HepG2 (cell line): ENCODE measurements at regions not wholly inside any gene's neighbourhood (a gene's known extent, or its start where the extent isn't known, plus 50 kb on each side); places are given as distances from the start of the nearest gene placed in this dataset.
A peak's percentile ranks its signal among the peaks of the same experiment; 100 is the strongest.

Experiments used
- ATAC-seq: fragments of 200-7000 bp; cut with Tn5 transposase; 3 replicates; pipeline ENCODE4 v1.9.1; 2020; ENCODE audit warnings: mild to moderate bottlenecking, moderate library complexity
- BruUV-seq: library from RNA; stranded (reverse); fragments of 400-500 nt; replicated peaks from 2 replicates; lab custom pipeline; 2021; lab: Mats Ljungman, UMichigan
- CTCF ChIA-PET: fragments of 300-600 bp; formaldehyde crosslinking; extraction: SDS; loops from one replicate; lab custom pipeline; 2021; ENCODE audit warnings: low total read pairs, inconsistent platforms, low intra/inter-chr PET ratio; lab: Yijun Ruan, JAX
- POLR2A ChIA-PET: fragments of 350-600 bp; sonication (Branson Sonifier 250); formaldehyde crosslinking; loops from one replicate; lab custom pipeline; 2020; ENCODE audit warnings: antibody characterized with exemption, inconsistent platforms; lab: Yijun Ruan, JAX
- DNase-seq: peaks from one replicate; pipeline ENCODE4 v3.0.0-alpha.2; 2015; ENCODE audit warnings: low spot score
- FAIRE-seq: peaks from 3 replicates; lab custom pipeline; 2011; peaks lifted over from hg19 to GRCh38; lab: Jason Lieb, UNC
- H2AFZ ChIP-seq: one replicate; pipeline ENCODE4 v1.6.1; 2011; ENCODE audit warnings: low read length, inconsistent platforms
- H3K27ac ChIP-seq: fragments of 300-600 bp; 3 replicates; pipeline ENCODE4 v1.8.0; 2011; ENCODE audit warnings: mixed run types, mild to moderate bottlenecking, mixed read lengths, low read length, inconsistent platforms; ENCODE audit not compliant: insufficient read depth; ENCODE audit errors: extremely low read length
- H3K27me3 ChIP-seq, 2 experiments: fragments of 200-600 bp in 1 of 2; 2 replicates in 1 of 2; 3 replicates in 1 of 2; pipeline versions ENCODE4 v1.6.0 to v1.8.0; 2011; ENCODE audit warnings: low read length in 2 of 2, mild to moderate bottlenecking in 2 of 2, moderate library complexity in 2 of 2, inconsistent platforms in 1 of 2; ENCODE audit not compliant: insufficient read depth in 2 of 2, control insufficient read depth in 1 of 2
- H3K36me3 ChIP-seq, 2 experiments: fragments of 200-600 bp in 1 of 2; replicated peaks in 1 of 2; 2 replicates in 1 of 2; 3 replicates in 1 of 2; pipeline versions ENCODE4 v1.5.1 to v1.8.0; 2011; ENCODE audit warnings: low read length in 2 of 2, inconsistent platforms in 1 of 2; ENCODE audit not compliant: insufficient read depth in 2 of 2, control insufficient read depth in 1 of 2
- H3K4me1 ChIP-seq: 2 replicates; pipeline ENCODE4 v1.5.1; 2012; ENCODE audit warnings: low read length, inconsistent platforms; ENCODE audit not compliant: insufficient read depth
- H3K4me2 ChIP-seq: 2 replicates; pipeline ENCODE4 v1.6.0; 2011; ENCODE audit warnings: low read depth, low read length, inconsistent platforms
- H3K4me3 ChIP-seq, 3 experiments: fragments of 200-600 bp in 1 of 3; sonication (generic), shearing (Covaris generic) in 1 of 3; replicated peaks in 1 of 3; 2 replicates each; pipeline ENCODE4 v1.5.1; 2011 to 2016; ENCODE audit warnings: low read length in 3 of 3, inconsistent platforms in 2 of 3, low read depth in 2 of 3, mild to moderate bottlenecking in 2 of 3, control low read depth in 1 of 3, mixed read lengths in 1 of 3; ENCODE audit not compliant: insufficient read depth in 1 of 3
- H3K79me2 ChIP-seq: one replicate; pipeline ENCODE4 v1.6.1; 2011; ENCODE audit warnings: low read length, inconsistent platforms; ENCODE audit not compliant: insufficient read depth
- H3K9ac ChIP-seq: 2 replicates; pipeline ENCODE4 v1.6.0; 2011; ENCODE audit warnings: mild to moderate bottlenecking, low read depth, low read length, inconsistent platforms; ENCODE audit not compliant: insufficient read depth
- H3K9me3 ChIP-seq: 2 replicates; pipeline ENCODE4 v1.5.1; 2012; ENCODE audit warnings: mild to moderate bottlenecking, low read length
- H4K20me1 ChIP-seq: 2 replicates; pipeline ENCODE4 v1.6.0; 2011; ENCODE audit warnings: inconsistent platforms, mild to moderate bottlenecking, low read length, moderate library complexity; ENCODE audit not compliant: insufficient read depth
- ARID4A ChIP-seq: sonication (generic); formaldehyde crosslinking; IDR thresholded peaks from 2 replicates; pipeline ENCODE4 v1.5.0; 2020; ENCODE audit warnings: mild to moderate bottlenecking, missing genetic modification reagents, borderline replicate concordance
- FOSL2 ChIP-seq: sonication (generic); formaldehyde crosslinking; IDR thresholded peaks from 2 replicates; pipeline ENCODE4 v1.4.0; 2020; ENCODE audit warnings: missing genetic modification reagents
- FOXM1 ChIP-seq: sonication (generic); formaldehyde crosslinking; IDR thresholded peaks from 2 replicates; pipeline ENCODE4 v1.5.0; 2020; ENCODE audit warnings: missing genetic modification reagents
- GABPA ChIP-seq, 2 experiments: IDR thresholded peaks; 2 replicates each; pipeline ENCODE4 v1.6.1; 2011 to 2016; ENCODE audit warnings: low read depth in 2 of 2, low read length in 1 of 2, missing biosample characterization in 1 of 2, missing genetic modification characterization in 1 of 2
- WGBS: methylation state at CpG from one replicate; pipeline ENCODE4 v1.1.6; 2017; ENCODE audit warnings: low lambda C conversion rate; 5-methylcytosine and 5-hydroxymethylcytosine counted together
- in situ Hi-C: cut with HindIII; loops from 2 replicates; pipeline ENCODE4 v1.10.0; 2017; ENCODE audit warnings: low pct_unique_long_range_greater_than_20kb; ENCODE audit not compliant: extremely low pct_ligation_motif_present
- intact Hi-C: fragments of 100-400 bp; cut with micrococcal nuclease; formaldehyde crosslinking; loops from one replicate; pipeline ENCODE4 v1.10.0; 2022; ENCODE audit not compliant: unreplicated experiment

GRCh38 chr14:35988972-35989690 lies 163.0 kb downstream of the BRMS1L start:
- ATAC-seq: peak; percentile 36
- DNase-seq: no peak
- ChIA-PET CTCF (no interaction called here), POLR2A (no interaction called here)
- no peaks in the 10 kb centered on the region; a peak in 1 of 5 replicates for H3K27me3 ChIP-seq
- TF ChIP-seq FOSL2: 0 out of 2 replicates have a peak, but pooled peaks have one; percentile 9
- 0 out of 2 replicates have a peak, but pooled peaks have one; percentile 16 for TF ChIP-seq ARID4A (CRISPR knock-in tag)
- TF ChIP-seq FOXM1: no peak
- no peak for TF ChIP-seq GABPA (IDR thresholded peaks at IDR 0.05; ENCODE audit: low read depth, low read length)
- 0 out of 2 replicates have a peak, but pooled peaks have one; percentile 22 for TF ChIP-seq GABPA (CRISPR knock-in tag; IDR thresholded peaks at IDR 0.05; ENCODE audit: low read depth)
- H3K4me2 ChIP-seq: no peak overlapping the region
- H3K4me3 ChIP-seq: no peak overlapping the region
- intact Hi-C loops: no loop called here
- 19% methylated on average over 12 of the region's 12 CpGs for WGBS
- no peak overlapping the region for H2AFZ ChIP-seq
- no peaks in the 10 kb centered on the region for H3K9me3 ChIP-seq
- no peak overlapping the region for H3K27ac ChIP-seq
- H3K4me1 ChIP-seq: no peaks in the 10 kb centered on the region
- FAIRE-seq: no peak
- BruUV-seq: no TSS peak
- in situ Hi-C loops: no loop called here
- H4K20me1 ChIP-seq: no peaks in the 10 kb centered on the region
- no peaks in the 10 kb centered on the region for H3K79me2 ChIP-seq
- H3K9ac ChIP-seq: no peak overlapping the region
- no peaks in the 10 kb centered on the region for H3K36me3 ChIP-seq
